OCI-LY3 (cell line): ENCODE measurements at regions not wholly inside any gene's neighbourhood (a gene's known extent, or its start where the extent isn't known, plus 50 kb on each side); places are given as distances from the start of the nearest gene placed in this dataset.

Source experiments
- CTCF ChIP-seq: fragments of 200-600, 300-600 bp; sonication (generic); IDR thresholded peaks from 2 replicates; pipeline ENCODE4 v1.5.1; 2014; ENCODE audit warnings: antibody characterized with exemption, low read length, low read depth
- EZH2phosphoT487 ChIP-seq: fragments of 200-600 bp; shearing (Covaris generic); IDR thresholded peaks from 2 replicates; pipeline ENCODE4 v1.6.1; 2018; ENCODE audit warnings: antibody characterized with exemption, mixed run types, low read depth

- TF ChIP-seq CTCF (no peak), EZH2phosphoT487 (no peak)
Measured at GRCh38 chr14:97156705-97157104, 359.5 kb downstream of the VRK1 start.
